ENCODE measurements at regions not wholly inside any gene's neighbourhood (a gene's known extent, or its start where the extent isn't known, plus 50 kb on each side); places are given as distances from the start of the nearest gene placed in this dataset.

- no peak for TF ChIP-seq CTCF (conservative IDR thresholded peaks at IDR 0.05; ENCODE audit: low read depth in 2 of 2)
- TF ChIP-seq EZH2 (IDR thresholded peaks at IDR 0.05; ENCODE audit: low read depth, unreplicated experiment), result no peak
- TF ChIP-seq POLR2AphosphoS5 (IDR thresholded peaks at IDR 0.05; ENCODE audit: low read depth), result no peak
- TF ChIP-seq EZH2phosphoT487 (IDR thresholded peaks at IDR 0.05; ENCODE audit: unreplicated experiment), result no peak
- no peak for TF ChIP-seq REST (IDR thresholded peaks at IDR 0.05; ENCODE audit: unreplicated experiment)
- TF ChIP-seq CREB1 (CRISPR knock-in tag; IDR thresholded peaks at IDR 0.05; ENCODE audit: low read depth), result no peak
These were observed 1501.6 kb upstream of the MIR17HG start for GRCh38 chr13:89845874-89846273.

Measured in GM23338 (cell line).